UCSD-AML1 (cell line): ENCODE measurements at regions not wholly inside any gene's neighbourhood (a gene's known extent, or its start where the extent isn't known, plus 50 kb on each side); places are given as distances from the start of the nearest gene placed in this dataset.
"Not testable (repeated sequence)": the region's sequence is repeated elsewhere in the genome, so short reads cannot be mapped to it uniquely, and the experiment has no call there.

Source experiments
- DNase-seq: peaks from one replicate; lab custom pipeline; 2025; ENCODE audit not compliant: unreplicated experiment; lab: John Stamatoyannopoulos, UW

DNA sequence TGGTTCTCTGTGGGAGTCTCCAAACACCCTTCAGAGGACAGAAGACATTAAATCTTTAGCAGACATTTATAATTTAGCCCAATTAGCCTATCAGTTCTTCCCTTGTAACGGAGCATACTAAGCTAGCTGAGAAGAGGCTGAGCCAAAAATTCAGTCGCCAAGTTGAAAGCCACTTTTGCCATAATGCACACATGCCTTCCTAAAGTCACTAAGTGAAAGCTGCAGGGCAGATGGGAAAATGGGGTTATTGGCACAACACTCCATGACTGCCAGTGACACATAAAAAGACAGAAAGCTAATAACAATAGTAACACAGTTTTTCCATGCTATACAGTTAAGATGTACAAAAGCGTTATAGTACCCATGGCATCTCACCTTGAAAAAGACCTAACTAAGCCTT is 176.2 kb downstream of the DIRAS2 start:
- no peak for DNase-seq

DNA sequence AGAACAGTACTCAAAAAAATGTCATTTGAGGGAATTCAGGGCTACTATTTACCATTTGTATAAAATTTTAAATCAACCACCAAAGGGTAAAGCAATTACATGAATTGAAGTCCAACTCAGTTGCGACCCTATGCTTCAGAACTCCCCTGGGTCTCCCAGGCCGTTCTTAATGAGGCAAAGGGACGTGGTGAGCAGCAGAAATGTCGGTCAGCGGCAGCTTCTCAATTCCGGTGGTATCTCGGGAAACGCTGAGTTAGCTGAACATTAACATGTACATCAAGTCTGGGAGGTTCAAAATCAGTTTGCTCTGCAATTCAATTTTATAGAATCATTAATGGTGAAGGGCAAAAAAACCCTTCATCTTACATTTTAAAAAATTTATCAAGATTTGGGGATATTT is 173.2 kb downstream of the DIRAS2 start:
- no peak for DNase-seq

DNA sequence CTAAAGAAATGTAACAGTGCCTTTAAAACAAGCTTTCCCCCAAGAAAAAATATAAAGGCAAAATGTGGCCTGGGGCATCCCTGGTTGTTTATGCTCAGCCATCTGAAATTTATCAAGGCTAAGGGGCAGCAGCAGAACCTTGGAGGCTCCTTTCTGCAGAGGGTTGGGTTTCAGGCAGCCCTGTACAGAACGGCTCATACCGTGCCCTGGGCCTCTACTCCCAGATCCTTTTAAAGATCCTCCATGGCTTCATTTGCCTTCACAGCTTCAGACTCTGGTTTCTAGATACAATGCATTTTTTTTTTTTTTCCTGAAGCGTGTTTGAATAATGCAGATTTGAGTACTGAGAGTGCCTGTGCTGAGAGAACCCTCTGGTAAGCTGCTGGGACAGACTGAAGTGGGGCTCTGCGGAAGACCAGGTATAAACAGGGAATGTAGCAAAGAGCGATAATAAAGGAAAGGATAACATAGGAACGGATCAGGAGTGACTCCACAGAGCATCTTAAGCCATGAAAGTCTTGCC is 172.7 kb downstream of the DIRAS2 start:
- DNase-seq: no peak

DNA sequence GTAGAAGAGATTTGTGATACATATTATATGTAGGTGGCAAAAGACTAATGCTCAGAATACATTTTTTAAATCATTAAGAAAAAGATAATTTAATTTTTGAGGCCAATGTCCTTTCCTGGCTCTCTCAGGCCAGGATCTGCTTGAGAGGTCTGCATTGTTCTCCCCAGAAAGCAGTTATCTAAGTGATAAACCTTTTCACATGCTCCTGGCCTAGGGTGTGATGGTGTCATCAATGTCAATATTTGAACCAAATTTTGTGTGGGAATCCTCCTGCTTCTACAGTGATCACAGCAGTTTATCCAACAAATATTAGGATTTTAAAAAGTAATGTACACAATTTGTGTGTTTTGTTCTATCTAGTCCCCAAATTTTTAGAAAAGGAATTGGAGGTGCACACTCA is 166.6 kb downstream of the DIRAS2 start:
- no peak for DNase-seq

DNA sequence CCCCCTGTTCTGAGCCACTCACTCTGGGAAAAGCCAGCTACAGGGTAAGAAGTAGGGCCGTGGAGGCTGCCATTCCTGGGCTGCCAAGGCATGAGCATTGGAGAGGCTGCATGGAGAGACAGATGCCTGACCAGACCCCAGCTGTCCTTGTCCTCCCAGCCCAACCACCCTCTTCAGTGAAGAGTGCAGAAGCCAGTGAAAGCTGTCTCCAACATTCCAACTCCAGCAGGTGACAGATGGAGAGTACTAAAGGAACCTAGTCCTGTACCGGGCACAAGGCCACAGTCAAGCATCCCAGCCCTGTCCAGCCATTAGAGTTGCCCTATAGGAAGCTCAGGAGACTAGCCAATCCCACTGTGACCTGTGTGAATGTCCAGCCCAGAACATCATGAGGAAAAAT is 165.1 kb downstream of the DIRAS2 start:
- no peak for DNase-seq

DNA sequence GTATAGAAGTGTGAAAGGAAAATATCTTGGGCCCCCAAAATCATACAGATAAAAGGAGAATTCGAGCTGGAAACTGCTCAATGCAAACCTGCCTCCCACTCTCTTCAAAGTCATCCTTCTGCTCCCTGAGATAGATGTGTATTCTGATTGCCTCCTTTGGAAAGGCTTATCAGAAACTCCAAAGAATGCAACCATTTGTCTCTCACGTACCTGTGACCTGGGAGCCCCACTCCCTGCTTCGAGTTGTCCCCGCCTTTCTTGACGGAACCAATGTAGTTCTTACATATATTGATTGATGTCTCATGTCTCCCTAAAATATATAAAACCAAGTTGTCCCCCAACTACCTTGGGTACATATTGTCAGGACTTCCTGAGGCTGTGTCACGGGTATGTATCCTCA is 163.8 kb downstream of the DIRAS2 start:
- DNase-seq: no peak

DNA sequence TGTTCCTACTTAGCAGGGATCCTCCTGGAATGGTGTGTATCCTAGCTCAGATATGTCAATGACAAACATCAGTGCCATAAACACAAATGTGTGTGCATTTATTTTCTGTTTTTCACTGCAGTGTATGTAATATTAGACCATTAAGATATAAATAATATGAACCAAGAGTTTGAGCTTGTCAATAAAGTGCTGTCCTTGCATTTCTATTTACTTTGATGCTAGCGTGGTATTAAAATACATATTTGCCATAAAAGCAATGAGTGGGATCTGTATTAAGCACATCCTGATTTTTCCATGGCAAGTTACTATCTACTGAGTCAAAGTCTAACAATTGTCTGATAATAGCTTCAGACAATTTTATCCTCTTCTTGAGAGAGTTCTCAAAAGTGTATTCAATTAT is 157.6 kb downstream of the DIRAS2 start:
- no peak for DNase-seq

DNA sequence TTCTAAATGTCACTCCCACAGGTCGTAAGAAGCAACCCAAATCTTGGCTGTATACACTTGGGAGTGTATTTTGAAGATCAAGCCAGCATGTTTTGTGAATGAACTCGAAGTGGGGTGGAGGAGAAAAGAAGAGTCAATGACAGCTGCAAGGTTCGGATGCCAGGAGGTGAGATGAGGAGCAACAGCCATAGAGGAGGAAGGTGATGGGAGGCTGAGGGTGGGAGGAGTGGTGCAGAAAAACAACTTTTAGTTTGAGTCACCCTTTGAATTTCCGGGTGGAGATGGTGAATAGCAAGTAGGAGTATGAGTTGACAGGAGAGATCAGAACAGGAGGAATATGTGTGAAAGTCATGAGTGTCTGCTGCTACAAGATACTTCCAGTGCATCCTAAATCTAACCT is 153.6 kb downstream of the DIRAS2 start:
- no peak for DNase-seq

DNA sequence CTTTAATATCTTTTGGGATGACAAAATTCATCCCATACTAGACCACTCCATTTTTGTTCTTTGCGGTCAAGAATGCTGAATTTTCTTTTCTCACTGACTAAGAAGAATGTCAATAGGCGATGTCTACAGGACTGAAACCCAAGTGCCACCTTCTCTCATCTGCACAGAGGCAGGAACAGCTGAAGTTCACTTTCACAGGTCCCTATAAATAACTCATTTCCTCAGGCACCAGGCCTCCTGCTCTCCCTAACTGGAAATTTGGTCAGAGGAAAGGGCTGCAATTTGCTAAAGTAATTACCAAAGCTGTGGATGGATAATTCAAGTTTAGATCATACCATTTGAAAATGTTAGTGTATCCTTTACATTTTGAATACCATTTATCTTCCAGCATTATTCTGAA is 142.9 kb downstream of the DIRAS2 start:
- no peak for DNase-seq

DNA sequence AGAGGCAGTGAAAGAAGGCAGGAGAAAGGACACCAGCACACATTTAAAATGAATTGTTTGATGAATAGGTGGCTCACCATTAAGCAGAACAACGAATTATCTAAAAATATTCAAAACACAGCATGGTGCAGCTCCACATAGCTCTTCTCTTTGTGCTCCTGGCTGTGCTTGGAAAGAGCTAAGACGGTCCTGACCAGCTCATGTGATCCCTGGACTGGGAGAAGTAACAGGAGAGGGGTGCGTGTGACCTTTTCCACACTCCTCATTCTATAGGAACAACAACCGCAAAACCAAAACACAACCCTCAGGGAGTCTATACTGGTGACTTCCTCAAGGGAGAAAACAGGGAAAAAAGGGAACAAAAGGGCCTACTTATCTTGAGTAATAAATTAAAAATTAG is 140.5 kb downstream of the DIRAS2 start:
- no peak for DNase-seq

DNA sequence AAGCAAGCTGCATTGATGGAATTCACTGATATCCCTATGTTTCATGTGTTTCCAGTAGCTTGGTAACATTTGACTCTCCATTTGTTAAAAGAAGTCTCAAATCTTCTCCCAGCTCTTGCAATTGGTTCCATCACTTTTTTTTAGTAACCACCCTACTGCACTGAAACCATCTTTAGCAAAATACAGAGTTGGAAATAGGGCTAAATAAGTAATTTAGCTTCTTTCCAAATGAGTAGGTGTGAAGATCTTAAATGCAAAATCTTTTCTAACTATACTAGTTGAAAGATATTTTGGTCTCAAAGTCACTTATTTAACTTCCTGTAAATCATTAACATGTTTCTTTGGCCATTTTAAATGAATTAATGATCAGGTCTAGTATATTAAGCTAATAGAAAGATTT is 138.1 kb downstream of the DIRAS2 start:
- no peak for DNase-seq

DNA sequence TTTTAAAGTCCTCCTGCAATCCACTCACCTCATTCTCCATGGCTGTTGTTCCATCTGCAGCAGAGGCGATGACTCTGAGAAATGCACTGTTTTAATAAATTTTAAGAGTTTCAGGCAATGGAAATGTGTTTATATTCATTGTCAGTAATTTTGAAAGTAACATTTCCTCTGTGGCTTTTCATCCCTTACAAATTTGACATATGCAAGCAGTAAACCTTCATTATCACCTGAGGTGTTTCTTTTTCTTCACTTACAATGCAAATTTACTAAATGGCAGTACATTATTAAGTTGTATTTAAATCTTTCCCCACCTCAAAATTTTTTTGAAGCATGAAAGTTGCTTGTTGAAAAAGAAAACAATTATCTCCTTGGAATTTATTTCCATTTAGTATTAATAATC is 136.9 kb downstream of the DIRAS2 start:
- DNase-seq: no peak

DNA sequence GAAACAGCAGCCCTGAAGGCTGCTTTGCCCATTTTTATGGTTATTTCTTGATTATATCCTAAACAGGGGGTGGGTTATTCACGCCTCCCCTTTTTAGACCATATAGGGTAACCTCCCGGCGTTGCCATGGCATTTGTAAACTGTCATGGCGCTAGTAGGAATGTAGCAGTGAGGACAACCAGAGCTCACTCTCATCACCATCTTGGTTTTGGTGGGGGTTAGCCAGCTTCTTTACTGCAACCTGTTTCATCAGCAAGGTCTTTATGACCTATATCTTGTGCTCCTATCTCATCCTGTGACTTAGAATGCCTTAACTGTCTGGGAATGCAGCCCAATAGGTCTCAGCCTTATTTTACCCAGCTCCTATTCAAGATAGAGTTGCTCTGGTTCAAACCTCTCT is 136.2 kb downstream of the DIRAS2 start:
- not testable (repeated sequence) for DNase-seq

DNA sequence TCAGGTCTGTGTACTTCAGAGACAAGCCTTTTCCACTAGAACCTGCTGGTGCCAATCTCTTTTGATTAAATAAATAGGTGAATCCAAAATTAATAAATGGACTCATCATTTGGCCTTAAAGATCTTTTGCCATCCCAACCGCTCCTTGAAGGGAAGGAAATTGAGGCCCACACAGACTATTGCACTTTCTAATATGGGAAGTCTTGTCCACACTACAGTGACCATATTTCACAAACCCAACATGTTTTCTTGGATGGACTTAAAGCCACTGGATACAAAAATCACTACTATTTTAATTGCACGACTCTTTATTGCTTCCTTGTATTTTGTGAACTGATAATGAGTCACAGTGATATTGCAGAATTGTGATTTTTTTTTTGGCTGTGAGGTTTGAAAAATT is 135.0 kb downstream of the DIRAS2 start:
- no peak for DNase-seq

DNA sequence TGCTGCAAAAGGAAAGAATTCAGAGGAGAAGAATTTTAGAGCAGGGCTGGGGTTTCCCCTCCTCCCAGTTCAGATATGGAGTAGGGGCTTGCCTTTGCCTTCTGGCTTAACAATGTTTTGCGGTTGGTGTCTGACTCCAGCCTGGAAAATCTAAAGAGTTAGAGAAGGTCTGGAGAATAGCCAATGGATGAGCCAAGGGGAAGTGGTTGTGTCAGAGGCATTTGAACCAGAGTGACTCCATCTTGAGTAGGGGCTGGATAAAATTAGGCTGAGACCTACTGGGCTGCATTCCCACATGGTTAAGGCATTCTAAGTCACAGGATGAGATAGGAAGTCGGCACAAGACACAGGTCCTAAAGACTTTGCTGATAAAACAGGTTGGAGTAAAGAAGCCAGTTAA is 133.7 kb downstream of the DIRAS2 start:
- no peak for DNase-seq

DNA sequence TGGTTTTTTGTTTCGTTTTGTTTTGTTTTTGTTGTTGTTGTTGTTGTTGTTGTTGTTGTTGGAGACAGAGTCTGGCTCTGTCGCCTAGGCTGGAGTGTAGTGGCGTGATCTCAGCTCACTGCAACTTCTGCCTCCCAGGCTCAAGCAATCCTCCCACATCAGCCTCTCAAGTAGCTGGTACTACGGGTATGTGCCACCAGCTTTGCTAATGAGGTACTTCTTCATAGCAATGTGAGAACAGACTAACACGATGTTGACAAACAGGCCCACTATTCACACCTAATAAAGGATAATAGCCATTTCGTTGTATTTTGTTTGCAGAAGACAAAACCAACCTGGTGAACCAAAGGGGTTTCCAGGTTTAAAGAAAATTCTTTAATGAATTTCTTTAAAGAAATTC is 130.9 kb downstream of the DIRAS2 start:
- DNase-seq: no peak

DNA sequence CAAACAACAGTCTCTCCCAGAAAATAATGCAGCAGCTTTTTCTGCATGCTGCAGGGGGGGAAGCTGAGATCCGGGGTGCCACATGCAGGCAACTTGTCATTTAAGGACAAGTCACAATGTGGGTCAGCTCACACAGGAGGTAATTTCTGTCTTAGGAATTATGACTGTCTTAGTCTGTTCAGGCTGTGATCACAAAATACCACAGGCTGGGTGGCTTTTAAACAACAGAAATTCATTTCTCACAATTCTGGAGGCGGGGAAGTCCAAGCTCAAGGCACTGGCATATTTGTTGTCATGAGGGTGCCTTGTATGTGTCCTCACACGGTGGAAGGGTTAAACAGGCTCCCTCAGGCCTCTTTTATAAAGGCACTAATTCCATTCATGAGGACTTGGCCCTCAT is 127.7 kb downstream of the DIRAS2 start:
- no peak for DNase-seq

DNA sequence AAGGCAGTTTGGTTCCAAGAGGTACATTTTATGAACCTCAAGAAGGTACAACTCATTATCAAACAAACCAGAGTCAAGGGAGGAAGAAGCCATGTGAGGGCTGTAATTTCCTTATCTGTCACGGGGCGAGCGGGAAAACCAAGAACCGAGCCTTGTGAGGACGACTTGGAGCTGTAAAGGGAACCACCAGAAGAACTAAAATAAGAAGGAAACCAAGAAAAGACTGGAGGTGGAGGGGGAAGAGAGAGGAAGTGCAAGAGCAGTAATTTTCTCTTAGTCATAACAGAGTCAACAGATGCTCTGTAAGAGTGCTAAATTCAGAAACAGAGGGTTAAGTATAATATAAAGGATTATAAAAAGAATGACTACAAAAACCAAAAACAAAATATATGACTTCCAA is 127.1 kb downstream of the DIRAS2 start:
- DNase-seq: no peak

DNA sequence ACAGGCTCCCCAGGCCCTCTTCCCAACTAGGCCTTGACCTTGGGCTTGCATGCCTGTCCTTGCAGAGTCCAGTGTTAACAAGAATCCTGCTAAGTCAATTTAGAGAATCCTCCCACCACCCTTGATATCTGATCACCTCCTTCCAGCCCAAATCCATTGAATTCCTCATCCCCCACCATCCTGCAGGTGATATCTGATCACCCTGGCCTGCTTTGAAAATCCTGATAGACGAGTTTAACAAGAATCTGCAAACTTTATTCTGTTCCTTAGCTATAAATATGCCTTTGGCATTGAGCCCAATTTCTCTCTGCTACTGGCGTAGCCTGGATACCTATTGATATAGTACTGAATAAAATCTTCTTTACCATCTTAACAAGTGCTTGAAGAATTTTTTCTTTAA is 125.5 kb downstream of the DIRAS2 start:
- DNase-seq: no peak

DNA sequence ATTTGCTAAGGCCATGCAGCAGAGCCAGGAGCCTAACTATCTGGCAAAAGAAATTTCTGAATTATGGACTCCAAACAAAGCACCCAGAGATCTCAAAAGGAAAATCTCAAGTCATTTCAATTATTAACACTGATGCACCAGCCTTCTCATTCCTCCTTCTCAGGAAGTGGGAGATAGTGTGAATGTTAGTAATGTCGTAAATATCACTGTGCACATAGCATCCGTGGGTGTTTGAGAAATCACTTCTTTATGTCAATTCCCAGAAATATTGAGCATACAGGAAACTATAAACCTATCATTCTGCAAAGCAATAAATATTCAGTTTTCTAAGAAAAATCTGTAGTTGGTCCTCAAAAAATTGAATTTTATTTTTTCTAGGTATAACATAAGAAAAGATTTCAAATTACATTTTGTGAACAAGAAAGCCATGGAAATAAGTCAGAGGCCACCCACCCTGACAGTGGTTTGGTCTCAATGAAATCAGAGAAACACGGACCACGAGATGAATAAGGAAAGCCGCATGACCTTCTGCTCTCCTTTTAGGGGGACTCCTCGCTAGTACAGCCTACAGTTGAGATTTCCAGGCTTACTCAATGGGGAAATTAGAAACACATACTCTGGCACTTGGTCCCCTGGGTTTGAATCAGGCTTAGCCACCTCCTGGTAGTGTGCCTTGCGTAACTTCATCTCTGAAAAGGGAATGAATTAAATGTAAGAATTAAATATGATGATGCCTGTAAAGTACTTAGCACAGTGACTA is 120.6 kb downstream of the DIRAS2 start:
- DNase-seq: no peak

DNA sequence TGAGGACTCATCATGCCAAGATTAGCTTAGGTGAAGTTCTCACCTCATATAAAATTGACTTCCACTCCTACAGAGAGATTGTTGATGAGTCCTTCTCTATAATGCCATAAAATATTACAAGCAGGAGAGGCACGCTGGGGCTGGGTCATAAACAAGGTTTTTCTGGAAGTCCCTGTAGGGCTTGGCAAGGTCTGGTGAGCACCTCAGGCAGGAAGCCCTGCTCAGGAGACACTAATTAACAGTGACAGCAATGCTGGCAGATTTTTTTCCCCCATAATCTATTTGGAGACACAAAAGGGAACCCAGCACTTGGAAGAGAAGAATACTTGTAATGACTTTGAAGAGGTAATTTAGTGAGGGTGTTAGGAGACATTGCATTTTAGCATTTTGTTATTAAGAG is 118.7 kb downstream of the DIRAS2 start:
- DNase-seq: no peak

DNA sequence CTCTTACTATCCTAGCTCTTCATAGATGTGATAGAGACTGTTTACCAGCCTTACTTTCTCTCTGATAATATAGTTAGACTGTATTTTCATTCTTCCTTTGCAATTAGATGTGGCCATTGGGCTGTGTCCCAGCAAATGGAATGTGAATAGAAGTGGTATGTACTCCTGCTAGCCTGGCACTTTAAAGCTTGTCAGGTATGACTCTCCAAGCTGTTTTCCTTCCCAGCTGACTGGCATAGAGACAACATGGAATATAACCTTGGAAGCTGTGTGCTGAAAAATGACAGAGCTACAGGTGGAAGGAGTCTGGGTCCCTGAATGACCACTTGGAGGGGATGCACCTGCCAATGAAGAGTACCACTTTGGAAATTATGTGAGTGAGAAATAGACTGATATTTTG is 116.2 kb downstream of the DIRAS2 start:
- DNase-seq: no peak

DNA sequence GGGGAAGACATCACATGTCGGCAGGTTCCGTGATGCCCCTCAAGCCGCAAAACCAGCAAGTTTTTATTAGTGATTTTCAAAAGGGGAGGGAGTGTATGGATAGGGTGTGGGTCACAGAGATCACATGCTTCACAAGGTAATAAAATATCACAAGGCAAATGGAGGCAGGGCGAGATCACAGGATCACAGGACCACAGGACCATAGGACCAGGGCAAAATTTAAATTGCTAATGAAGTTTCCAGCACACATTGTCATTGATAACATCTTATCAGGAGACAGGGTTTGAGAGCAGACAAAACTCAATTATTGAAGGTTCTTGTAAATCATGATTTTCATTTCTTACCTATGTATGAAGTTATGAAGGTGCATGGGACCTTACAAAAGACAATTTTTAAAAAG is 106.5 kb downstream of the DIRAS2 start:
- DNase-seq: not testable (repeated sequence)
